GM19397 (cell line): ENCODE measurements at regions not wholly inside any gene's neighbourhood (a gene's known extent, or its start where the extent isn't known, plus 50 kb on each side); places are given as distances from the start of the nearest gene placed in this dataset.
"Not testable (repeated sequence)": the region's sequence is repeated elsewhere in the genome, so short reads cannot be mapped to it uniquely, and the experiment has no call there.

Experiments
- ATAC-seq: cut with Tn5 transposase; IDR thresholded peaks from one replicate; pipeline ENCODE4 v1.9.1; 2021; ENCODE audit warnings: mild to moderate bottlenecking, moderate library complexity; ENCODE audit not compliant: unreplicated experiment

DNA sequence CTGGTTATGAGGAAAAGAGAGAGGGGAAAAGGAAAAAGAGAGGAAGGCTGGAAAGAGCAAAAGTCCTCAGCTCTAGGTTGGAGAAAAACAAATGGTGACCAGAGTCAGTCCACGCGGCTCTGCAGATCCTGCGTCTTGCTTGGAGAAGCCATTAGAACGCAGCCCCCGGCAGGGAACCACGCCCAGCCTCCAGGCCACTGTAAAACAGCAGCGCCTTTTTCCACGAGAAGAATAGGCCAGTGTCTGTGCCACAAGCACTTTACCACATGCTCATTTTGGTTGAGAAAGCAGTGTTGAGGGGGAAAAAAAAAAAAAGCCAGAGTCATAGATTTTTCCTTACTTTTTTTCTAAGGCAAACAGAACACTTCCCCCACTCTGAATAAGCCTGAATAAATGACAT lies 846.9 kb upstream of the ADAMTS5 start:
- no peak for ATAC-seq

DNA sequence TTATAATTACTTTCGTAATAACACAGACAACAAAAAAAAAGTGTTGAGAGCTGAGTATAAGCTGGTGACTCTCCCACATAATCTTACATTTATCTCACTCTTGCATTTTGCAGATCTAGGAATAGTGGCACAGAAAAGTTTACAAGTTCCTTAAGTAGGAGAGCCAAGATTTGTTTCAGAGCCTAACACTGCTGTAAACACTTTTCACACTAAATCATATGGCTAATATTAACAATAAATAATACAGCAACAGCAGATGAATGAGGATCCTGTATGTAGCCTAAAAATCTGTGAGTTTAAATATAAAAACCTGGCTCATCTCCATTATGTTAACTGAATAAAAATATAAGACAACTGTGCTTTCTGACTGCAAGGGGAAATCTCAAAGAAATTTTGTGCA lies 846.5 kb upstream of the ADAMTS5 start:
- no peak for ATAC-seq

- no peak for ATAC-seq
Observed at GRCh38 chr21:27812279-27812678, 845.4 kb upstream of the ADAMTS5 start.

GRCh38 chr21:27808923-27809322 lies 842.0 kb upstream of the ADAMTS5 start:
- ATAC-seq: no peak

DNA sequence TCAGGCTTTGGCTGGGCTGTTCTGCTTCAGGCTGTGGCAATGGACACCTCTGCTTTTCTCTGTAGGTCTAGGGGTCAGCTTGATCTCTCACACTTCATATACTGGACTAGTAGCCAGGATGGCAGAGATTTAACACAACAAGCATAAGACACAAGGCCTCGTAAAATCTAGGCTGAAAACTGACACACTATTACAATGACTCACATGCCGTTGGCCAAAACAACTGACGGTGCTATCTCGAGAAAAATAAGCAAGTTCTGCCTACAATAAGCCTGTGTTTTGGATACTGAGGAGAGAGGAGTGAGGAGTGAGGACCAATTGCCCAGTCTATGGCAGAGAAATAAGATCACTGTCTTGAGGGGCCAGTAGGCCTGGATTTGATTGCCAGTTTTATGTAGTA lies 840.7 kb upstream of the ADAMTS5 start:
- ATAC-seq: no peak

- no peak for ATAC-seq
Observed at GRCh38 chr21:27806281-27806680, 839.4 kb upstream of the ADAMTS5 start.

DNA sequence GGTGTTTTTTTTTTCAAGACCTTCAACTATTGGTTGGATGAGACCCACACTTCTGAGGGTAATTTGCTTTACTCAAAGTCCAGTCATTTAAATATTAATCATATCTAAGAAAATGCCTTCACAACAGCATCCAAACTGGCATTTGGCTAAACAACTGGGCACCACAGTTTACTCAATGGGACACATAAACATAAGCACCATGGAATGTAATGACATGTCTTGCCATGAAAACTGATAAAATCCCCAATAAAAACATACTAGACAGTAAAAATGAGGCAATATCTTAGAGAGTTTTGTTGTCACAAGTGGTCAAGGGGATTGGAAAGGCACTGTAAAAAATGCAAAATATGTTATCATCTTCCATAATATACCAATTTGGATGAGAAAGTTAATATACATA lies 838.8 kb upstream of the ADAMTS5 start:
- no peak for ATAC-seq

- no peak for ATAC-seq
Observed at GRCh38 chr21:27804515-27804914, 837.6 kb upstream of the ADAMTS5 start.

DNA sequence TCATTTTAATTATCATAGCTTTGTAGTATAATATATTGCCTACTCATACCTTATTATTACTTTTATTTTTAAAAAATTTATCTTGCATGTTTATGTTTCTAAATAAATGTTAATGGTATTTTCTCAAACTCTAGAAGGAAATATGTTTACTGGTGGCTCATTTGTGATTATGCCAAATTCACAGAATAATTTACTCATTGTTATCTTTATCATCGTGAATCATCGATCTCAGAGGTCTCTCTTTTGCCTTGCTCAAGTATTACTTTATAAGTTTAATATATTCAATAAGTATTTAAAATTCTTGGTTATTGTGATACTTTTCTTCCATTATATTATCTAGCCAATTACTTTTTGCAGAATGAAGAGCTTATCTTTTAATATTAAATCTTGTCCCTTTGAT lies 836.7 kb upstream of the ADAMTS5 start:
- no peak for ATAC-seq

DNA sequence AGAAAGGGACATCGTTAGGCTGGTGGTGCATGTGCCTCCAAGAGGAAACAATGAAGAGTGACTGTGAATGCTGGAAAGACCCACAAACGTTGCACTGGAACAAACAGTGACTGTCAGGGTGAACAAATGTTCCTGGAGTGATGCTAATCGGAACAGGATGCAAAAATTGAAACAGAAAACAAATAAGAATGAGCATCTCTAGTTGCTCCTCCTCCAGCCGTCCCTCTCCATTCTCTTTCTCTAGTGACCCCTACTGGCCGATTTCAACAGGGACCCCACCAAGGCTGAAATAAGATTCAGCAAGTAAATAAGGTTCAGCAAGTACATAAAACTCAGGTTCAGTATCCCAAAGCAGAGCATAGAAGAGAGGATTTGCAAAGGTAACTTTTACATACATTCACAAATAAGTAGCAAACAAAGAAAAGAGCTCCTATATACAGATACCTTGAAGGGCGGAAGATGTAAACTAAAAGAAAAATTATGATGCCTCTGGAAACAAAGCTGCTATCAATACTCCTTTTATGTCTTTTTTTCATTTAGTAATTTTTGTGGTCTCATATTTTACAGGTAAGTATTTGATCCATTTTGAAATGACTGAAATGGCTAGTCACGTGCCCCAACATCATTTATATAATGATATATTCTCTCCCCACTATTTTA lies 836.1 kb upstream of the ADAMTS5 start:
- no peak for ATAC-seq

GRCh38 chr21:27799861-27800260 lies 833.0 kb upstream of the ADAMTS5 start:
- ATAC-seq: no peak

DNA sequence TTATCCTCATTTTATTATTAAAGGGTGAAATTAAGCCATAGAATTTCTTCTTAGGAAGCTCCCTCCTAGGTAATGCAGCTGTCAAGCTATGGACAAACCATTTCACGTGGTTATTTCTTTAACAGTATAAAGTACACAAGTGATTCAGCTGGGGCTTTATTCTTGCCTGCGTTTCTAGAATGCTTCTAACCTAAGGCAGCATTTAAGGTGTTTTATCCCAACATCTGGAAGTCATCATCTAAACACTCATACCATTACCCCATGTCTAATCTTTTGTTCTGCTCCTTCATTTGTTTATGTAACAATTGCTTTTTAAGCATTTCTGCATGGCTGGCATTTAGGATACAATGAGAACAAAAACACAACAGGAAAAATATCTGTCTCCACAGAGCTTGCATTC lies 829.2 kb upstream of the ADAMTS5 start:
- no peak for ATAC-seq

DNA sequence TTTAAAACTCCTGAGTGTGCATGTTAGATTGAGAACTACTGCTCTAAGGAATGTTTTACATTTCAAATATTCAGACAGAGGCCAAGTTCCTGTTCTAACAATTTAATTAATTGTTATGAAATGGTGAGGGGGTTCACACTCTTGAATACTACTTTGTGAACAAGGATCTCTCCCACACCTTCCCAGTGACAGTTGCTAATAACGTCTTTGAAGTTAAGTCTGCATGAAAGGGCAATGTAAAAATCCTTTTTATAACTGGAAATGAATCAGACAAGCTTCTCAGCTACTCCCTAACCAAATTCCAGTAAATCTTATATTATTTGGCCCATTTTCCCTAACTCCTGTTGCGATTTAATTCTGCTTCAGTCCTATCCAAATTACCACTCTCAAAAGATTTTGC lies 828.5 kb upstream of the ADAMTS5 start:
- no peak for ATAC-seq

GRCh38 chr21:27793901-27794300 lies 827.0 kb upstream of the ADAMTS5 start:
- ATAC-seq: no peak

DNA sequence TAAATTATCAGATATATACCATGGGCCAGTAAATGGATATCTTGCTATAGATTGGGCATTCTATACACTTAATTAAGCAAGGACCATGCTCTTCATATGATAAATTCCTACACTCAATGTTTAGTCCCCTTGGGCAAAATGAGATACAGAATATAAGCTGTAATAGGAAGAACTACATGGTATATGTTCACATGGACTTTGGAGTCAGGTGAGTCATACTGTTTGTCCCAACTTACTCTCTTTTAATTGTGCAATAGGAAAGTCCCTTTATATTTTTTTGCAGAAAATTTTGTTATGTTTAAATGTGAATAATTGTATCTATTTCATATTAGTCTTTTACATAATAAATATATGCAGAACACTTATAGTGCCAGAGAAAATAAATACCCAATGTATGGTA lies 820.2 kb upstream of the ADAMTS5 start:
- no peak for ATAC-seq

DNA sequence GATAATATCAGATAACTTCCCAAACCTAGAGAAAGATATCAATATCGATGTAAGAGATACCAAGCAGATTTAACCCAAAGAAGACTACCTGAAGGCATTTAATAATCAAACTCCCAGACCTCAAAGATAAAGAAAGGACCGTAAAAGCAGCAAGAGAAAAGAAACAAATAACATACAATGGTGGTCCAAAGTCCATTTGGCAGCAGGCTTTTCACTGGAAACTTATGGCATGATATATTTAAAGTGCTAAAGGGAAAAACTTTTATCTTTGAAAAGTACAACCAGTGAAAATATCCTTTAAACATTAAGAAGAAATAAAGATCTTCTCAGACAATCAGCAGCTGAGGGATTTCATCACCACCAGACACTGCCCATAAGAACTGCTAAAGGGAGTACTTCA lies 812.7 kb upstream of the ADAMTS5 start:
- no peak for ATAC-seq

GRCh38 chr21:27776925-27777553 lies 810.2 kb upstream of the ADAMTS5 start:
- ATAC-seq: no peak

GRCh38 chr21:27772816-27773215 lies 805.9 kb upstream of the ADAMTS5 start:
- ATAC-seq: no peak

DNA sequence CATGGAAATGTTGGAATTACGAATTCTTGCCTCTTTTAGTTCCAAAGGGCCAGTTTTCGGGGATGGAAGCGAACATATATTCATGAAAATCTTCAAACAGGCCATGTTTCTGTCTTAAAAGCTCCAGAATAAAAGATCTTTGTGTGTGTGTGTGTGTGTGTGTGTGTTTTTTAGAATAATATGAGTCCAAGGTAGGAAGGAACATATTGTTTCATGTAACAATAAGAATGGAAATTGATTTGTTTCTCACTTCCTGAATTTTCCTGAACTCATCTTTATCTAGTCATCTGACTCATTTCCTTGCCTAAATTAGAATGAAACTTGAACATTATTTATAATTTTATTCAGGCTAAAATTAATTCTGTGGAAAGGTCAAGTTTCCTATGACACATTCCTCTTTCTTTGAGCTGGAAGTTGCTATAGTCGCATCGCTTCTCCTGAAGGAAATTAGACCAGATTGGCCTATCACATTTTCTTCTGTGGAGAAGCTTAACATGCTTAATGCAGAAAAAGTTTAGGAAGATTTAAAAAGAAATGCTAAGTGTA lies 805.1 kb upstream of the ADAMTS5 start:
- ATAC-seq: no peak

DNA sequence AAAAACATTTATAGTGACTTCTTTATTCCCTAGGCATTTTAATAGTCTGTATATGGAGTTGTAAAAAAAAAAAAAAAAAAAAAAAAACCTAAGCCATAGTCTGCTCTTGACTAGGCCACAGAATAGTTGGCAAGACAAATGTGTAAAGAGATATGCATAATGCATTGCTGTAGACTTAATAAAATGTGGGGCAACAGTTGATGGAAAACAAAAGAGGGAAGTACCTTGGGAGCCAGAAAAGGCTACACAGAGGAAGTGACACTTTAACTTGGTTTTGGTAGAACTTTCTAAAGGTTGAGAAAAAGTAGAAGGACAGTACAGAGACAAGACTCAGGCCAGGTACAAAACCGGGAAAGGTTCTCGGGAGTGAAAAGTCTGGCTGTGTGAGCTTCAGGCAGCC lies 802.9 kb upstream of the ADAMTS5 start:
- ATAC-seq: no peak

DNA sequence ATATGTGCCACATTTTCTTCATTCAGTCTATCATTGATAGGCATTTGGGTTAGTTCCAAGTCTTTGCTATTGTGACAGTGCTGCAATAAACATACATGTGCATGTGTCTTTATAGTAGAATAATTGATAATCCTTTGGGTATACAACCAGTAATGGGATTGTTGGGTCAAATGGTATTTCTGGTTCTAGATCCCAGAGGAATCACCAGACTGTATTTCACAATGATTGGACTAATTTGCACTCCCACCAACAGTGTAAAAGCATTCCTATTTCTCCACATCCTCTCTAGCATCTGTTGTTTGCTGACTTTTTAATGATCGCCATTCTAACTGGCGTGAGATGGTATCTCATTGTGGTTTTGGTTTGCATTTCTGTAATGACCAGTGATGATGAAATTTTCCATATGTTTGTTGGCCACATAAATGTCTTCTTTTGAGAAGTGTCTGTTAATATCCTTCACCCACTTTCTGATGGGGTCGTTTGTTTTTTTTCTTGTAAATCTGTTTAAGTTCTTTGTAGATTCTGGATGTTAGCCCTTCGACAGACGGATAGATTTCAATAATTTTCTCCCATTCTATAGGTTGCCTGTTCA lies 801.3 kb upstream of the ADAMTS5 start:
- not testable (repeated sequence) for ATAC-seq

GRCh38 chr21:27764056-27764455 lies 797.2 kb upstream of the ADAMTS5 start:
- ATAC-seq: no peak
